Brain pericyte (primary cell): ENCODE measurements at regions not wholly inside any gene's neighbourhood (a gene's known extent, or its start where the extent isn't known, plus 50 kb on each side); places are given as distances from the start of the nearest gene placed in this dataset.
"Not testable (repeated sequence)": the region's sequence is repeated elsewhere in the genome, so short reads cannot be mapped to it uniquely, and the experiment has no call there.

ENCODE experiments used
- DNase-seq: peaks from one replicate; pipeline ENCODE4 v3.0.0-alpha.2; 2012; ENCODE audit warnings: low read depth, low spot score

- no peak for DNase-seq
Measured at GRCh38 chr9:17083258-17083657, 51.6 kb upstream of the CNTLN start.

- DNase-seq: peak; percentile 78
Measured at GRCh38 chr9:17082343-17083064, 52.3 kb upstream of the CNTLN start.

- no peak for DNase-seq
Measured at GRCh38 chr9:17081814-17082213, 53.0 kb upstream of the CNTLN start.

GRCh38 chr9:17081351-17081750 lies 53.5 kb upstream of the CNTLN start:
- no peak for DNase-seq

GRCh38 chr9:17075758-17076485 lies 58.9 kb upstream of the CNTLN start:
- DNase-seq: no peak

- no peak for DNase-seq
Measured at GRCh38 chr9:17075146-17075757, 59.6 kb upstream of the CNTLN start.

GRCh38 chr9:17072563-17072962 lies 62.3 kb upstream of the CNTLN start:
- DNase-seq: not testable (repeated sequence)

- no peak for DNase-seq
Measured at GRCh38 chr9:17068671-17069070, 66.2 kb upstream of the CNTLN start.

GRCh38 chr9:17065062-17065461 lies 69.8 kb upstream of the CNTLN start:
- no peak for DNase-seq

- no peak for DNase-seq
Measured at GRCh38 chr9:17064558-17064957, 70.3 kb upstream of the CNTLN start.

GRCh38 chr9:17063535-17064135 lies 71.2 kb upstream of the CNTLN start:
- DNase-seq: peak; percentile 20

GRCh38 chr9:17062497-17062896 lies 72.3 kb upstream of the CNTLN start:
- no peak for DNase-seq

GRCh38 chr9:17060450-17060849 lies 74.4 kb upstream of the CNTLN start:
- no peak for DNase-seq

- DNase-seq: no peak
Measured at GRCh38 chr9:17059465-17059864, 75.4 kb upstream of the CNTLN start.

- no peak for DNase-seq
Measured at GRCh38 chr9:17057729-17058128, 77.1 kb upstream of the CNTLN start.

- no peak for DNase-seq
Measured at GRCh38 chr9:17052626-17053025, 82.2 kb upstream of the CNTLN start.

- no peak for DNase-seq
Measured at GRCh38 chr9:17045381-17045940, 89.4 kb upstream of the CNTLN start.

GRCh38 chr9:17031546-17031945 lies 103.3 kb upstream of the CNTLN start:
- no peak for DNase-seq

- DNase-seq: no peak
Measured at GRCh38 chr9:17025281-17025680, 109.6 kb upstream of the CNTLN start.

GRCh38 chr9:17024129-17024528 lies 110.7 kb upstream of the CNTLN start:
- no peak for DNase-seq

- DNase-seq: no peak
Measured at GRCh38 chr9:17021387-17021970, 113.4 kb upstream of the CNTLN start.

- DNase-seq: no peak
Measured at GRCh38 chr9:17019398-17019797, 115.4 kb upstream of the CNTLN start.
